B cell (primary cell): ENCODE measurements at regions not wholly inside any gene's neighbourhood (a gene's known extent, or its start where the extent isn't known, plus 50 kb on each side); places are given as distances from the start of the nearest gene placed in this dataset.

Experiments used
- CTCF ChIP-seq: fragments of 200-600 bp; IDR thresholded peaks from one replicate; pipeline ENCODE4 v1.8.0; 2022; ENCODE audit warnings: antibody characterized with exemption, mild to moderate bottlenecking
- EZH2 ChIP-seq: IDR thresholded peaks from 2 replicates; pipeline ENCODE4 v1.6.1; 2012; ENCODE audit warnings: borderline replicate concordance, low read depth, mild to moderate bottlenecking, moderate library complexity, low read length; ENCODE audit not compliant: insufficient read depth, poor library complexity, severe bottlenecking

GRCh38 chr19:27997069-27997468 is 1215.9 kb downstream of the UQCRFS1 start:
- no peak for TF ChIP-seq EZH2
- no peak for TF ChIP-seq CTCF
